Stimulated activated naive CD8-positive, alpha-beta T cell treated with anti-CD3 and anti-CD28 coated beads, Interleukin-15, Interleukin-2, amounts not matched to agents 100 U/mL and 50 U/mL, for 24 hours (primary cell): ENCODE measurements at regions not wholly inside any gene's neighbourhood (a gene's known extent, or its start where the extent isn't known, plus 50 kb on each side); places are given as distances from the start of the nearest gene placed in this dataset.

Experiments
- ATAC-seq: fragments of 150-1000 bp; cut with Tn5 transposase; one replicate; pipeline ENCODE4 v1.10.0; 2021
- DNase-seq: peaks from one replicate; pipeline ENCODE4 v3.0.0; 2021

- no peak for ATAC-seq
- DNase-seq = no peak
Measured at GRCh38 chr5:91712718-91713117, 329.6 kb upstream of the ARRDC3 start.

GRCh38 chr5:91707521-91707841 lies 324.4 kb upstream of the ARRDC3 start:
- no peak for ATAC-seq

DNA sequence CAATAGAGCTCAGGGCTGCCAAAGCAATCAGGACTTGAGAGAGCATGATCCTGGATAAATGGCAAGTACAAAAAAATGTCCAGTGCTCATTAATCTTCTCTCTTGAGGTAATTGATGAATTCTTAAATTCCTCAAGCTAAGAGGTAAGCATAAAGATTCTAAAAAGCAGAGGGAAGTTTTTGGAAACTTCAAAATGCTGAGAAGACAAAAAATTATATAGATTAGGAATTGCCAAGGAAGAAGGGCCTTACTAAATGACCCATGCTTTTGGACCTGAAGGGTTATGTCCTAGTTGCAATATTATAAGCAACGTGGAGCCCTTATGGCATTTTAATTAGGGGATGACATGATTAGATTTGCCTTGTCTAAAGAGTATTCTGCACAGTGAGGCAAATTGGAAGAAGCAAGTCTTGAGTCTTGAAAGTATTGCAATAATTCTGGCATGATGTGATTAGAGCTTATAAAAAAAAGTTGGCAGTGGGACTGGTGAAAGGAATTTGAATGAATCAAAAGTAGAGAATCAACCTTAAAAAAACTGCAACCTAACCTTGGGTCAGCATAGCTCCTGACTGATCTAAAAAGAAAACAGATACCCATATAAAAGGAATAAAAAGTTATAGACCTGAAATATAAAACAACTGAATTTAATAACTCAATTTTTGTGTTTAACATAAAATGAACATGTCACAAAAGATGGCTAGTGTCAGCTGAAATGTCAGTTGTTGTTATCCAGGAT lies 323.8 kb upstream of the ARRDC3 start:
- DNase-seq (no peak), ATAC-seq (no peak)

More at GRCh38 chr5:91707521-91707841, 324.4 kb upstream of the ARRDC3 start:
- no peak for DNase-seq

DNA sequence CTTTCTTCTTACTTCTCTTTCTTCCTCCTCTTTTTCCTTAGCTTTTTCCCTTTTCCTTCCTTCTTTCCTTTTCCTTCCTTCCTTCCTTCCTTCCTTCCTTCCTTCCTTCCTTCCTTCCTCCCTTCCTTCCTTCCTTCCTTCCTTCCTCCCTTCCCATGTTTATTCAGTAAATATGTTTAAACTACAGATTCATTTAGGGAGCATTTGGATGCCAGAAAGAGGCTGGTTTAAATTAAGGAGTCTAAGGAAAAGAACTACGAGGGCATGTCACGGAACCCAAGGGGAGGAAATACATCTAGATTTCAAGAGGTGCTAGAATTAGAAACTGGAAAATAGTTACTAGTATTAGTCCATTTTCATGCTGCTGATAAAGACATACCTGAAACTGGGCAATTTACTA lies 320.0 kb upstream of the ARRDC3 start:
- no peak for DNase-seq
- no peak for ATAC-seq

GRCh38 chr5:91699429-91699828 lies 316.3 kb upstream of the ARRDC3 start:
- no peak for DNase-seq

DNA sequence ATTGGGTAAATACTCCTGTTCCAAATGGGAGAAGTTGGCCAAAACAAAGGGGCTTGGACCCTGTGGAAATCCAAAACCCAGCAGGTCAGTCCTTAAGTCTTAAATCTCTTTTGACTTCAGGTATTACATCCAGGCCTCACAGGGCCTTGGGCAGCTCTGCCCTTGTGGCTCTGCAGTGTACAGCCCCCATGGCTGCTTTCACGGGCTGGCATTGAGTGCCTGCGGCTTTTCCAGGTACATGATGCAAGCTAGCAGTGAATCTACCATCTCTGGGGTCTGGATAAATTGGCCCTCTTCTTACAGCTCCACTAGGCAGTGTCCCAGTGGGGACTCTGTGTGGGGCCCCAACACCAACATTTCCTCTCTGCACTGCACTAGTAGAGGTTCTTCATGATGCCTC lies 308.5 kb upstream of the ARRDC3 start:
- DNase-seq (no peak), ATAC-seq (no peak)

More at GRCh38 chr5:91699429-91699828, 316.3 kb upstream of the ARRDC3 start:
- no peak for ATAC-seq

DNA sequence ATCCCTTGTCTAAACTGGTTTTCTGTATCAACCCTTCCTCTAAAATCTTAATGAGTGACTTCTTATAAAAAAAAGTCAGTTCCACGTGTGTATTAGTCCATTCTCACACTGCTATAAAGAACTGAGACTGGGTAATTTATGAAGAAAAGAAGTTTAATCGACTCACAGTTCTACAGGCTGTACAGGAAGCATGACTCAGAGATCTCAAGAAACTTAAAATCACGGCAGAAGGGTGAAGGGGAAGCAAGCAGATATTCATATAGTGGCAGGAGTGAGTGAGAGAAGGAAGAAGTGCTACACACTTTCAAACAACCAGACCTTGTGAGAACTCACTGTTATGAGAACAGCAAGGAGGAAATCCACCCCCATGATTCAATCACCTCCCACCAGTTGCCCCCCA lies 307.8 kb upstream of the ARRDC3 start:
- no peak for DNase-seq

DNA sequence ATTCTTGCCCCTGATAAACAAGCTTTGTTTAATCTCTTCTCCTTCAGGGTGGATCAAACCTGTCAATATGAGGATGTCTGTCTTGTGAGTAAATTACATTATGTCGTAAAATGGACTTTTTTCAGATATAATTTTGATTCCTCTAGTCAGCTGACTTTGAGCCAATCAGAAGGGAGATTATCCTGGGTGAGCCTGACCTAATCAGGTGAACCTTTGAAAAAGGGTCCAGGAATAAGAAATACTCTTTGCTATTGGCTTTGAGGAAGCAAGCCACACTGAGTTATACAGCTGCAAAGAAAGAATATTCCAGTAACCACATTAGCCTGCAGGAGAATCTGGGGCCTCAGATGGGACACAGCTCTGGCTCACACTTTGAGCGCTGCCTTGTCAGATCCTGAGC lies 304.3 kb upstream of the ARRDC3 start:
- DNase-seq (no peak), ATAC-seq (no peak)

More for the DNA sequence above, 307.8 kb upstream of the ARRDC3 start:
- ATAC-seq = no peak

DNA sequence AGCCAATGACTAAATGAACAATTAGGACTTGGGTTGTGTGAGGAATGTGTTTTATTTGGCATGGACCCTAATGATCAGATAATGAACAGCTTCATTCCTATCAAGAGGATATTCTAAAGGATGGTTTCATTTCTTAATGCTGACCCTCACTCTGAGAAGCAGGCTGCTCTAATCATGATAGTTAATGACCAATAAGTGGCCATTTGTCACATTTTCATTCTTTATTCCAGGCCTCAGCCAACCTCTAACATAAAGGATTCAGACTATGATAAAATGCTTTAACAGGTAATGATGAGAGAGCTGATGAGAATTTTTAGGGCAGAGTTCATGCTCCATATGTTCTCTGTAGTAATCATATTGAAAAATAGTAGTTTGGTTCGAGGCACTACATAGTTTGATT lies 301.5 kb upstream of the ARRDC3 start:
- ATAC-seq = no peak

GRCh38 chr5:91670563-91670962 lies 287.4 kb upstream of the ARRDC3 start:
- ATAC-seq (no peak), DNase-seq (no peak)

More for the DNA sequence above, 301.5 kb upstream of the ARRDC3 start:
- no peak for DNase-seq

DNA sequence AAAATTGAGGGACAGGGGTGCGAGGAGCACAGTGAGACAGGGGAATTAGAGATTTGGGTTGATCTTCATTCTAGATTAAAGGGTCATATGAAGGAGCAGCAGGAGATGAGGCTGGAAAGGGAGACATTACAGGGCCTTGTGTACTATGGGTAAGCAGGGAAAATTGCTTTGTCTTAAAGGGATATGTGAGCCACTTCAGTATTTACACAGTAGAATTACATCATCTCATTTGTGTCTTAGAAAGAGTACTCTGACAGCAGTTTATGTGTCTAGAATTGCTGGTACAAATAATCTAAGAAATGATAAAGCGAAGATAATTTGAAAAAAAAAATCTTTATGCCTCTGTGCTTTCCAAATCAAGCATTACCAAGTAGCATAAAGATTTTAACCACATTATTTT lies 287.0 kb upstream of the ARRDC3 start:
- DNase-seq = no peak

GRCh38 chr5:91668261-91668660 lies 285.1 kb upstream of the ARRDC3 start:
- ATAC-seq (no peak), DNase-seq (no peak)

More for the DNA sequence above, 287.0 kb upstream of the ARRDC3 start:
- no peak for ATAC-seq

- ATAC-seq (no peak), DNase-seq (no peak)
Measured at GRCh38 chr5:91652678-91653077, 269.6 kb upstream of the ARRDC3 start.

GRCh38 chr5:91651704-91652103 lies 268.6 kb upstream of the ARRDC3 start:
- DNase-seq = no peak
- ATAC-seq = peak; percentile 46

DNA sequence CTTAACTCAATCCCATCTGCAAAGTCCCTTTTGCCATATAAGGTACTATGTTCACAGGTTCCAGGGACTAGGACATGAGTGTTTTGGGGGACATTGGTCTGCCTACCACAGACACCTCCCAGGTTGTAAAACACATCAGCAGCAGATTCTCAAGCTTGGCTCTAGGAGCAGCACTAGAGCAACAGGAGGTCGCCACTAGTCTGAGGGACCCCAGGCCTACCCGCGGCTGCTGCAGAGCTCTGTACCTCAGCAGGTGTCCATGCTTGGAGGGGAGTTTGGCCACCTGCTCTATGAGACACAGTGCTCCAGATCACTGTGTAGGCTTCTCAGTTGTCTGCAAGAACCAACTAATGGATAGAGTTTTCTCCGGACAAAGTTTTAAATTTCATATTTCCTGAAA lies 262.2 kb upstream of the ARRDC3 start:
- ATAC-seq = no peak

GRCh38 chr5:91643797-91644196 lies 260.7 kb upstream of the ARRDC3 start:
- ATAC-seq (no peak), DNase-seq (no peak)

More for the DNA sequence above, 262.2 kb upstream of the ARRDC3 start:
- DNase-seq = no peak

- DNase-seq = no peak
- ATAC-seq = no peak
Measured at GRCh38 chr5:91642581-91642980, 259.5 kb upstream of the ARRDC3 start.

DNA sequence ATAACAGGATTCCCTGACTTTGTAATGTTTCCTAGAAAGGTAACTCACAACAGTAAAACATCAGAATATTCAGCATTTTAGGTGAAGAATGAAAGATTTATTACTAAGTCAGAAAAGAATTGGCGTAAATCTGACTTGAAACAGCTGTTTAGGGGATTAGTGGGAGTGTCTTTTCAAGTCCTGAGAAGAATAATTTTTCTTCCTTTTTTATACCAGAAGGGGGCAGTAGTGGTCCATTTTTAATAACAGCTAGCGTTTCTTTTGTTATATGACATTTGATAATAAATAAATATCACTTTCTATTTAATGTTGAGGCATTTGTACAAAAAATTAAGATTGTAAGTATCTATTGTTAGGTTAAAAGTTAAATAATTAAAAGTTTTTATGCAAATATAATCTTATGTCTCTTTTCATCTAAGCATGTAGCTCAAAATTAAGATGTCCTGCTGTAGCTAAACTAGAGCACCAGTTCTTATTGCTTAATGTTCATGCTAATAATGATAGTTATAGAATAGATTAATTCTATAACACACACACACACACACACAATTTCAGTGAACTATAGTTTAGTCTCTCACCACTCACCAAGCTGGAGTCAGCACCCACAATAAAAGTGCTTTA lies 258.7 kb upstream of the ARRDC3 start:
- ATAC-seq (no peak), DNase-seq (no peak)

DNA sequence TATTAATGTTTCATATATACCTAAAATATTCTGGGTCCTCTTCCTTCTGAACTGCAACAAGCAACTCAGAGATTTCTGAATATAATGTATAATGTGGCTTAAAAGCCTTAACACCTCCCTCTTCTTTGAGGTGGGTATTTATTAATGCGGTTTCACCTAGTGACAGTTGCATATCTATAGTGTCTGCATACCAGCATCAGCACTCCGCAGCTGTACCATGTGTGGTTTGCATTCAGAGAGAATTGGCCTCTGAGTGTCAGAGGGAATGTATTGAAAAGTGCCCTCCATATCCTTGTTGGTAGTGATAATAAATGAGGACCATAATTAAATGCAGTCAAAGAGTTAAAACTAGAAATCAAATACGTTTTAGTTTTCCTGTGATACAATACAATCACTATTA lies 256.6 kb upstream of the ARRDC3 start:
- DNase-seq (no peak), ATAC-seq (no peak)

GRCh38 chr5:91638010-91638409 lies 254.9 kb upstream of the ARRDC3 start:
- no peak for DNase-seq

DNA sequence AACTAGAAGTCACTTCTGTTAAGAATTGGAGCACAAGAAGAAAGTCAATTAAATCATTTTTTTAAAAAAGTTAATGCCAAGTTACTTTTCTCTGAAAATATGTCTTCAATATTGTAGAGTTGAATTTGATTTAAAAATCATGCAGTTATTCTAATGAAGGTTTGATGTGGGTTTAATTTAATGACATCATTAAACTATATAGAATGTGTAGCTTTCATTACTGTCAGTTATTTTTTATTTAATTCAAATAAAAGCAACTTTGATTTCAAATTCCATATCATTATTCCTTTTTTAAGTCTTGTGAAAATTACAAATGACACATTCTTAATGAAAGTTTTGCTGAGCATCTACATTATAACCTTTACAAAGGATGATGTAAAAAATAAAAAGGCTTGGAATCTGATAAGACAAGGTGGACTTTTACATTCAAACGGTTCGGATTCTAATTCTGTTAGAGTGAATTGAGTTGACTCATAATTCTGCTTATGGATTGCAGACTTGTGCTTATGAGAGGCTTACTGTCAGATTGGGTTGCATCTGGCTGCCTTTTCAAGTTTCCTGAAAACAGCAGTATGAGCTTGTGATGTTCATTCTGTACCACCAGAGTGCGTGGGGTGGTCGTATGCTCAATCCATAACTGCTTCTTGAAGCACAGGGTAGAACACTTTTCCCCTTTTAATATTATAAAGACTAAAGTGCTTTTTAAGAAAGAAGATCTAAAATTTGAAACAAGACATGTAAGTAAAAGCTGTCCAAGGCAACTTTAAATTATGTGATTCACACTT lies 253.0 kb upstream of the ARRDC3 start:
- ATAC-seq (no peak), DNase-seq (no peak)

More at GRCh38 chr5:91638010-91638409, 254.9 kb upstream of the ARRDC3 start:
- no peak for ATAC-seq

- DNase-seq = no peak
- no peak for ATAC-seq
Measured at GRCh38 chr5:91632871-91633270, 249.8 kb upstream of the ARRDC3 start.

DNA sequence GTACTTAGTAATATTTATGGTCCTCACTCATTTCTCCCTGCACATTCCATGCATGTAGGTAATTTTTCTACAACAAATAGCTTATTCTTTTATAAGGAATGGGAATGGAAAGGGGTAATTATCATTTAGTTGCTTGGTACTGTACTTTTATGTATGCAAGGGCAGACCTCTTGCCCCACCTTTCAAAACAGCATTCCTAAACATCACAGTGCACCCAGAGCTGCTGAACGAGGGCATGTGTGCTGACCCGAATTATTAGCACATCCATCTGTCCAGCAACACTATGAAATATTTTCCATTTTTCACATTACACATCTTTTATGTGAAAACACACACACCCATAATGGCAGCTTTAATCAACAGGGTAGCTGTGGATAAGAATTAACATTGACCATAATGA lies 228.6 kb upstream of the ARRDC3 start:
- ATAC-seq = no peak
- DNase-seq = no peak
